ENCODE measurements at regions not wholly inside any gene's neighbourhood (a gene's known extent, or its start where the extent isn't known, plus 50 kb on each side); places are given as distances from the start of the nearest gene placed in this dataset.
A peak's percentile ranks its signal among the peaks of the same experiment; 100 is the strongest.

DNA sequence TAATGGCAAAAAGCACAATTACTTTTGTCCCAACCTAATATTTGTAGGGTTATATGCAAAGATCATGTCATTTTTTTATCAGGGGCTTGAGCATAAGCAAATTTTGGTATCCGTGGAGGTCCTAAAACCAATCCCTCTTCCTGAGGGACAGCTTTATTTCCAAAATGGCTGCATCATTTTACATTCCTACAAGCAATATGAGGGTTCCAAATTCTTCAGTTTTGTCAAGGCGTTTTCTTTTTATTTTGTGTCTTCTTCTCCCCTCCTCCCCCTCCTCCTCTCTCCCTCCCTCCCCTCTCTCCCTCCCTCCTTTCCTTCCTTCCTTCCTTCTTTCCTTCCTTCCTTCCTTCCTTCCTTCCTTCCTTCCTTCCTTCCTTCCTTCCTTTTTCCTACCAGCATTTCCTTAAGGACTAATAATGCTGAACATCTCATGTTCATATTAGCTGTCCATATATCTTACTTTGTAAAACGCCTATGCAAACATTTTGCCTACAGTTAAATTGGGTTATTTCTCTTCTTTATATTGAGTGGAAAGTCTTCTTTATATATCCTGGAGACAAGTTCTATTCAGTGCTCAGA lies 881.8 kb downstream of the DCDC2C start:
- no peak for DNase-seq (ENCODE audit: low spot score)
- no peak overlapping the region for H2AFZ ChIP-seq (replicated peaks)
- no peaks in the 10 kb centered on the region for H3F3A ChIP-seq (ENCODE audit: low read depth)
- TF ChIP-seq EZH2 (IDR thresholded peaks at IDR 0.05) (no peak), EZH2phosphoT487 (IDR thresholded peaks at IDR 0.05) (no peak)
- TF ChIP-seq, protein P1, sequence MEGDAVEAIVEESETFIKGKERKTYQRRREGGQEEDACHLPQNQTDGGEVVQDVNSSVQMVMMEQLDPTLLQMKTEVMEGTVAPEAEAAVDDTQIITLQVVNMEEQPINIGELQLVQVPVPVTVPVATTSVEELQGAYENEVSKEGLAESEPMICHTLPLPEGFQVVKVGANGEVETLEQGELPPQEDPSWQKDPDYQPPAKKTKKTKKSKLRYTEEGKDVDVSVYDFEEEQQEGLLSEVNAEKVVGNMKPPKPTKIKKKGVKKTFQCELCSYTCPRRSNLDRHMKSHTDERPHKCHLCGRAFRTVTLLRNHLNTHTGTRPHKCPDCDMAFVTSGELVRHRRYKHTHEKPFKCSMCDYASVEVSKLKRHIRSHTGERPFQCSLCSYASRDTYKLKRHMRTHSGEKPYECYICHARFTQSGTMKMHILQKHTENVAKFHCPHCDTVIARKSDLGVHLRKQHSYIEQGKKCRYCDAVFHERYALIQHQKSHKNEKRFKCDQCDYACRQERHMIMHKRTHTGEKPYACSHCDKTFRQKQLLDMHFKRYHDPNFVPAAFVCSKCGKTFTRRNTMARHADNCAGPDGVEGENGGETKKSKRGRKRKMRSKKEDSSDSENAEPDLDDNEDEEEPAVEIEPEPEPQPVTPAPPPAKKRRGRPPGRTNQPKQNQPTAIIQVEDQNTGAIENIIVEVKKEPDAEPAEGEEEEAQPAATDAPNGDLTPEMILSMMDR (IDR thresholded peaks at IDR 0.05), result no peak
- H3K36me3 ChIP-seq, result no peaks in the 10 kb centered on the region
- no peaks in the 10 kb centered on the region for H3K79me2 ChIP-seq (ENCODE audit: low read depth)
- H3K27me3 ChIP-seq, result no peaks in the 10 kb centered on the region
- no peak overlapping the region for H3K27ac Mint-ChIP-seq
- no peaks in the 10 kb centered on the region for H3K9me3 ChIP-seq (ENCODE audit: low read depth)
- no peaks in the 10 kb centered on the region for H4K20me1 ChIP-seq (ENCODE audit: low read depth)
- no peak overlapping the region for H3K4me3 ChIP-seq
- no peak overlapping the region for H3K4me2 ChIP-seq
- no peak overlapping the region for H3K9ac ChIP-seq
- H3K4me1 Mint-ChIP-seq, result no peaks in the 10 kb centered on the region
- H3K27me3 Mint-ChIP-seq (ENCODE audit: insufficient read depth, low read depth), result no peaks in the 10 kb centered on the region
- no peak overlapping the region for H3K27ac ChIP-seq
- H3K4me1 ChIP-seq, result no peaks in the 10 kb centered on the region
- no peak overlapping the region for H3K4me3 Mint-ChIP-seq
- H3K36me3 Mint-ChIP-seq, result no peaks in the 10 kb centered on the region
- H3K9me3 Mint-ChIP-seq, result peaks cover 1% of the 10 kb centered on the region

DNA sequence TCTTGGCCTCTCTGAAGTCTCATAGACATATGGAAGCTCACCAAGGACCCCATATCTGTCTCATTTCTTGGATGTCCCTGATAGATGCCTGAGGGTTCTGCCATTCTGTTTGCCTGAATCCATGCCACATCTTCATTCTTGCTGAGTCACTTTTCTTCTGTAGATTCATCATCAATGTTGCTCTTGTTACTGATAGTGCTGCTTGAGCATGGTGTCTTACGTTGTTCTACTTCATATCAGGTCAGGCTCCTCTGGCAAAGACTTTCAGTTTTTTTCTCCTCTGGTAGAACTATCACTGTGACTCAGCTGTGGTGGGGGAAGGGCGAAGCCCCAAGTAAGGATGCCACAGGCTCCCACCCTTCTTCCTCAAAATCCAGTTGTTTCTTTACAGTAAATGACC lies 885.2 kb downstream of the DCDC2C start:
- Mint-ChIP-seq H3K36me3 (no peaks in the 10 kb centered on the region), H3K9me3 (no peaks in the 10 kb centered on the region), H3K4me1 (no peaks in the 10 kb centered on the region), H3K27me3 (ENCODE audit: insufficient read depth, low read depth) (peaks cover 2% of the 10 kb centered on the region), H3K27ac (no peak overlapping the region), H3K4me3 (no peak overlapping the region)
- no peaks in the 10 kb centered on the region for H3K27me3 ChIP-seq
- H3K4me2 ChIP-seq, result no peak overlapping the region
- H2AFZ ChIP-seq (replicated peaks), result peak overlapping the region; percentile 1
- no peak overlapping the region for H3K27ac ChIP-seq
- no peak overlapping the region for H3K4me3 ChIP-seq
- H3K9ac ChIP-seq, result no peak overlapping the region
- H3F3A ChIP-seq (ENCODE audit: low read depth), result no peaks in the 10 kb centered on the region
- no peaks in the 10 kb centered on the region for H3K9me3 ChIP-seq (ENCODE audit: low read depth)
- no peaks in the 10 kb centered on the region for H3K79me2 ChIP-seq (ENCODE audit: low read depth)
- no peak for DNase-seq (ENCODE audit: low spot score)
- no peaks in the 10 kb centered on the region for H3K4me1 ChIP-seq
- no peaks in the 10 kb centered on the region for H4K20me1 ChIP-seq (ENCODE audit: low read depth)
- H3K36me3 ChIP-seq, result no peaks in the 10 kb centered on the region
- TF ChIP-seq EZH2phosphoT487 (IDR thresholded peaks at IDR 0.05), result no peak
- TF ChIP-seq EZH2 (IDR thresholded peaks at IDR 0.05), result no peak

DNA sequence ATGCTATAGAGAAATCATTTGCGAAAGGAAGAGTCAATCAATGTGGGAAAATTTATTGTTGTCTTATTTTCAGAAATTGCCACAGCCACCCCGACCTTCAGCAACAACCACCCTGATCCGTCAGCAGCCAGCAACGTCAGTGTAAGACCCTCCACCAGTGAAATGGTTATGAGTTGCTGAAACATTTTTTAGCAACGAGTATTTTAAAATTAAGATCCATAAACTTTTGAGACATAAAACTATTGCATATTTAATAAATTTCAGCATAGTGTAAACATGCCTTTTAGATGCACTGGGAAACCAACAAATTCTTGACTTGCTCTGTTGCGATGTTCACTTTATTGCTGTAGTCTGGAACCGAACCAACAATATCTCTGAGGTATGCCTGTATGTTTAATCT lies 887.9 kb downstream of the DCDC2C start:
- Histone ChIP-seq H3K4me3 (no peak overlapping the region), H4K20me1 (ENCODE audit: low read depth) (no peaks in the 10 kb centered on the region), H3K79me2 (ENCODE audit: low read depth) (no peaks in the 10 kb centered on the region), H2AFZ (replicated peaks) (no peak overlapping the region), H3K4me2 (no peak overlapping the region), H3K36me3 (no peaks in the 10 kb centered on the region), H3K4me1 (no peaks in the 10 kb centered on the region), H3K9me3 (ENCODE audit: low read depth) (no peaks in the 10 kb centered on the region), H3K27ac (no peak overlapping the region), H3K9ac (no peak overlapping the region), H3K27me3 (no peaks in the 10 kb centered on the region), H3F3A (ENCODE audit: low read depth) (no peaks in the 10 kb centered on the region)
- Mint-ChIP-seq H3K4me1 (no peaks in the 10 kb centered on the region), H3K36me3 (no peaks in the 10 kb centered on the region), H3K27me3 (ENCODE audit: insufficient read depth, low read depth) (peaks cover 2% of the 10 kb centered on the region), H3K4me3 (no peak overlapping the region), H3K9me3 (no peaks in the 10 kb centered on the region), H3K27ac (no peak overlapping the region)
- no peak for TF ChIP-seq EZH2 (IDR thresholded peaks at IDR 0.05)
- TF ChIP-seq, protein P1 (IDR thresholded peaks at IDR 0.05), result no peak
- TF ChIP-seq EZH2phosphoT487 (IDR thresholded peaks at IDR 0.05), result no peak
- DNase-seq (ENCODE audit: low spot score), result no peak

DNA sequence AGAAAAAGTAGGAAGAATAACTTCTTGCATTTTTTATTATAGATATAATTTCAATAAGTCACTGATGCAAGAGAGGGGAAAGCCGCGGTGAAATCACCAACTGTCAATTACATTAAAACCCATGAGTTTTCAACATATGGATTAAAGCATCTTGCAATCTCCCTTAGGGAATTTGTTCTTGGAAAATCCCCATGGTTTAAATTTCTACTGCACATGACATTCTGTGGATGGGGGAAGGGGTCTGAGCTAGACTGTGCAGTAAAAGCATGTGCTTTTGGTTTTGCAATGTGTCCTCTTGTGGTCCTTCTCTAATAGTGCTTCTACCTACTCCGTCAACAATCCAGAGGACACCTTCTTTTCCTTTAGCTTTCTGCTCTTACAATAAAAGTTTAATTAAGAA lies 894.0 kb downstream of the DCDC2C start:
- peaks cover 2% of the 10 kb centered on the region for H3K27me3 Mint-ChIP-seq (ENCODE audit: insufficient read depth, low read depth)
- Histone ChIP-seq H3K4me1 (no peaks in the 10 kb centered on the region), H3K27me3 (no peaks in the 10 kb centered on the region), H3K4me2 (no peak overlapping the region), H3F3A (ENCODE audit: low read depth) (no peaks in the 10 kb centered on the region), H2AFZ (replicated peaks) (no peak overlapping the region), H4K20me1 (ENCODE audit: low read depth) (no peaks in the 10 kb centered on the region), H3K4me3 (no peak overlapping the region), H3K27ac (no peak overlapping the region), H3K9me3 (ENCODE audit: low read depth) (no peaks in the 10 kb centered on the region), H3K9ac (no peak overlapping the region), H3K79me2 (ENCODE audit: low read depth) (no peaks in the 10 kb centered on the region), H3K36me3 (no peaks in the 10 kb centered on the region)
- no peaks in the 10 kb centered on the region for H3K4me1 Mint-ChIP-seq
- DNase-seq (ENCODE audit: low spot score), result no peak
- H3K36me3 Mint-ChIP-seq, result no peaks in the 10 kb centered on the region
- H3K9me3 Mint-ChIP-seq, result no peaks in the 10 kb centered on the region
- H3K27ac Mint-ChIP-seq, result no peak overlapping the region
- no peak overlapping the region for H3K4me3 Mint-ChIP-seq
- TF ChIP-seq EZH2 (IDR thresholded peaks at IDR 0.05), result no peak
- no peak for TF ChIP-seq EZH2phosphoT487 (IDR thresholded peaks at IDR 0.05)
- TF ChIP-seq, protein P1 (IDR thresholded peaks at IDR 0.05), result no peak

Data from neural progenitor cell (in vitro differentiated cells).